ENCODE measurements at regions not wholly inside any gene's neighbourhood (a gene's known extent, or its start where the extent isn't known, plus 50 kb on each side); places are given as distances from the start of the nearest gene placed in this dataset.
A peak's percentile ranks its signal among the peaks of the same experiment; 100 is the strongest.

GRCh38 chr13:21814604-21815003 lies 143.7 kb downstream of the FGF9 start:
- H3K36me3 ChIP-seq: no peaks in the 10 kb centered on the region
- TF ChIP-seq, protein P1, sequence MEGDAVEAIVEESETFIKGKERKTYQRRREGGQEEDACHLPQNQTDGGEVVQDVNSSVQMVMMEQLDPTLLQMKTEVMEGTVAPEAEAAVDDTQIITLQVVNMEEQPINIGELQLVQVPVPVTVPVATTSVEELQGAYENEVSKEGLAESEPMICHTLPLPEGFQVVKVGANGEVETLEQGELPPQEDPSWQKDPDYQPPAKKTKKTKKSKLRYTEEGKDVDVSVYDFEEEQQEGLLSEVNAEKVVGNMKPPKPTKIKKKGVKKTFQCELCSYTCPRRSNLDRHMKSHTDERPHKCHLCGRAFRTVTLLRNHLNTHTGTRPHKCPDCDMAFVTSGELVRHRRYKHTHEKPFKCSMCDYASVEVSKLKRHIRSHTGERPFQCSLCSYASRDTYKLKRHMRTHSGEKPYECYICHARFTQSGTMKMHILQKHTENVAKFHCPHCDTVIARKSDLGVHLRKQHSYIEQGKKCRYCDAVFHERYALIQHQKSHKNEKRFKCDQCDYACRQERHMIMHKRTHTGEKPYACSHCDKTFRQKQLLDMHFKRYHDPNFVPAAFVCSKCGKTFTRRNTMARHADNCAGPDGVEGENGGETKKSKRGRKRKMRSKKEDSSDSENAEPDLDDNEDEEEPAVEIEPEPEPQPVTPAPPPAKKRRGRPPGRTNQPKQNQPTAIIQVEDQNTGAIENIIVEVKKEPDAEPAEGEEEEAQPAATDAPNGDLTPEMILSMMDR (IDR thresholded peaks at IDR 0.05): no peak
- no peak for TF ChIP-seq POLR2A (IDR thresholded peaks at IDR 0.05)
- H3K9me3 ChIP-seq: peaks cover 0 to 4% (median 0%) of the 10 kb centered on the region in 4 donors
- no peak for DNase-seq
- H3K27ac ChIP-seq: no peak overlapping the region
- no peaks in the 10 kb centered on the region for H3K27me3 ChIP-seq
- peaks cover 0 to 8% (median 0%) of the 10 kb centered on the region in 4 donors for H3K4me1 ChIP-seq
- no peak overlapping the region for H3K4me3 ChIP-seq

GRCh38 chr13:21817878-21818277 lies 147.0 kb downstream of the FGF9 start:
- peaks cover 0 to 8% (median 0%) of the 10 kb centered on the region in 4 donors for H3K4me1 ChIP-seq
- no peak for TF ChIP-seq POLR2A (IDR thresholded peaks at IDR 0.05)
- TF ChIP-seq, protein P1 (IDR thresholded peaks at IDR 0.05): no peak
- H3K27ac ChIP-seq: no peak overlapping the region
- DNase-seq: no peak
- H3K4me3 ChIP-seq: no peak overlapping the region
- H3K9me3 ChIP-seq: peaks cover 0 to 4% (median 0%) of the 10 kb centered on the region in 4 donors
- no peaks in the 10 kb centered on the region for H3K27me3 ChIP-seq
- H3K36me3 ChIP-seq: no peaks in the 10 kb centered on the region

DNA sequence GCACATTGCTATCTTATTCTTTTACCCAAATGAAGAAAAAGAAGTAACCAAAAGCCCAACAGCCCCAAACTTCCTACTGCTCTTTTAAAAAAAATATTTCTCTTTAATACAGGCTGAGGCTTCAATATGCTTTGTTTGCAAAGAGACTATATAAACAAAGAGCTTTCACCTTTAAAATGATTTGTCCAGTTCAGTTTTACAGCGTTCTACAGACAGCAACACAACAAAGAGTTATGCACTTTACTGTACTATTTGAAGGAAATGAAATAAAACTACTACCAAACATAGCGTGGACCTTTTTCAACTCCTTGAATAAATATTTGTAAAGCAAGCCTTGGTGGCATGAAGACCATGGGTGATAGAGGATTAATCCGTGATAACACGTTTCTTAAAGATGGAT lies 151.2 kb downstream of the FGF9 start:
- no peak for DNase-seq
- Histone ChIP-seq H3K27me3 (no peaks in the 10 kb centered on the region), H3K4me1 (peaks cover 0 to 22% (median 0%) of the 10 kb centered on the region in 4 donors), H3K4me3 (no peak overlapping the region), H3K36me3 (no peaks in the 10 kb centered on the region), H3K9me3 (peaks cover 0 to 4% (median 0%) of the 10 kb centered on the region in 4 donors), H3K27ac (no peak overlapping the region)
- TF ChIP-seq, protein P1 (IDR thresholded peaks at IDR 0.05): no peak
- TF ChIP-seq POLR2A (IDR thresholded peaks at IDR 0.05): no peak

- Histone ChIP-seq H3K27me3 (no peaks in the 10 kb centered on the region), H3K27ac (no peak overlapping the region), H3K4me1 (peaks cover 0 to 22% (median 0%) of the 10 kb centered on the region in 4 donors), H3K4me3 (no peak overlapping the region), H3K36me3 (no peaks in the 10 kb centered on the region), H3K9me3 (peaks cover 0 to 3% (median 0%) of the 10 kb centered on the region in 4 donors)
- DNase-seq: no peak
- TF ChIP-seq, protein P1 (IDR thresholded peaks at IDR 0.05): no peak
- no peak for TF ChIP-seq POLR2A (IDR thresholded peaks at IDR 0.05)
Measured at GRCh38 chr13:21823416-21823815, 152.5 kb downstream of the FGF9 start.

DNA sequence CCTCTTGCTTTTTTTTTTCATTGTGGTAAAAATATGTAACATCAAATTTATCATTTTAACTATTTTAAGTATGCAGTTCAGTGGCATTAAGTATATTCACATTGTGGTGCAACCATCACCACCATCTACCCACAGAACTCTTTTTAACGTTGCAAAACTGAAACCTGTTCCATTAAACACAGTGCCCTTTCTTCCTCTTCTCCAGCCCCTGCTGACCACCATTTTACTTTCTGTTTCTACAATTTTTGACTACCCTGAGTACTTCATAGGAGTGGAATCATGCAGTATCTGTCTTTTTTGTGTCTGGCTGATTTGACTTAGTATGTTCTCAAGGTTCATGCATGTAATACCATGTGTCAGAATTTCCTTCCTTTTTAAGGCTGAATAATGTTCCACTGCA lies 153.1 kb downstream of the FGF9 start:
- Histone ChIP-seq H3K4me1 (peaks cover 0 to 22% (median 0%) of the 10 kb centered on the region in 4 donors), H3K4me3 (no peak overlapping the region), H3K27ac (no peak overlapping the region), H3K36me3 (no peaks in the 10 kb centered on the region), H3K9me3 (no peaks in the 10 kb centered on the region), H3K27me3 (no peaks in the 10 kb centered on the region)
- DNase-seq: no peak
- no peak for TF ChIP-seq POLR2A (IDR thresholded peaks at IDR 0.05)
- TF ChIP-seq, protein P1 (IDR thresholded peaks at IDR 0.05): no peak

GRCh38 chr13:21825186-21825585 lies 154.3 kb downstream of the FGF9 start:
- peak in 1 of 3 donors; percentile 50 for DNase-seq
- Histone ChIP-seq H3K27me3 (no peaks in the 10 kb centered on the region), H3K4me3 (no peak overlapping the region), H3K9me3 (no peaks in the 10 kb centered on the region), H3K4me1 (peaks cover 0 to 22% (median 0%) of the 10 kb centered on the region in 4 donors), H3K27ac (no peak overlapping the region), H3K36me3 (no peaks in the 10 kb centered on the region)
- TF ChIP-seq, protein P1 (IDR thresholded peaks at IDR 0.05): no peak
- no peak for TF ChIP-seq POLR2A (IDR thresholded peaks at IDR 0.05)
